T-helper 17 cell (primary cell): ENCODE measurements at regions not wholly inside any gene's neighbourhood (a gene's known extent, or its start where the extent isn't known, plus 50 kb on each side); places are given as distances from the start of the nearest gene placed in this dataset.
"Not testable (repeated sequence)": the region's sequence is repeated elsewhere in the genome, so short reads cannot be mapped to it uniquely, and the experiment has no call there.

ENCODE experiments used
- ATAC-seq: fragments of 150-1000 bp; cut with Tn5 transposase; 2 replicates; pipeline ENCODE4 v1.10.0; 2021; ENCODE audit warnings: mild to moderate bottlenecking, moderate library complexity
- DNase-seq, 3 donors: peaks; one replicate each; pipeline versions ENCODE4 v3.0.0 to v3.0.0-alpha.2; 2020 to 2021
- H3K9me3 ChIP-seq: one replicate; pipeline ENCODE4 v1.7.0; 2013; ENCODE audit warnings: low read length, mild to moderate bottlenecking; ENCODE audit not compliant: control insufficient read depth, poor library complexity, severe bottlenecking
- H3K27ac Mint-ChIP-seq: one replicate; pipeline ENCODE4 v1.8.0; 2022; ENCODE audit warnings: mild to moderate bottlenecking, moderate library complexity, mixed read lengths
- H3K27me3 Mint-ChIP-seq: one replicate; pipeline ENCODE4 v1.8.0; 2022; ENCODE audit warnings: mixed read lengths
- H3K36me3 Mint-ChIP-seq: one replicate; pipeline ENCODE4 v1.8.0; 2022; ENCODE audit warnings: low read depth, mixed read lengths
- H3K4me1 Mint-ChIP-seq: one replicate; pipeline ENCODE4 v1.8.0; 2022; ENCODE audit warnings: mild to moderate bottlenecking, mixed read lengths
- H3K4me3 Mint-ChIP-seq: one replicate; pipeline ENCODE4 v1.8.0; 2022; ENCODE audit warnings: mild to moderate bottlenecking, moderate library complexity, mixed read lengths

GRCh38 chr6:137307163-137307854 lies 88.1 kb upstream of the IFNGR1 start:
- Mint-ChIP-seq H3K36me3 (no peaks in the 10 kb centered on the region), H3K4me1 (peaks cover 11% of the 10 kb centered on the region), H3K27me3 (peaks cover 12% of the 10 kb centered on the region), H3K27ac (no peak overlapping the region), H3K4me3 (no peak overlapping the region)
- DNase-seq = no peak
- peak; percentile 40 for ATAC-seq
- no peaks in the 10 kb centered on the region for H3K9me3 ChIP-seq

GRCh38 chr6:137305691-137306090 lies 86.5 kb upstream of the IFNGR1 start:
- DNase-seq (no peak), ATAC-seq (no peak)
- H3K27me3 Mint-ChIP-seq = peaks cover 12% of the 10 kb centered on the region
- no peak overlapping the region for H3K27ac Mint-ChIP-seq
- peaks cover 11% of the 10 kb centered on the region for H3K4me1 Mint-ChIP-seq
- H3K36me3 Mint-ChIP-seq = no peaks in the 10 kb centered on the region
- H3K4me3 Mint-ChIP-seq = no peak overlapping the region
- no peaks in the 10 kb centered on the region for H3K9me3 ChIP-seq

- no peak for ATAC-seq
- H3K27me3 Mint-ChIP-seq = peaks cover 12% of the 10 kb centered on the region
- no peak overlapping the region for H3K27ac Mint-ChIP-seq
- no peak overlapping the region for H3K4me3 Mint-ChIP-seq
- DNase-seq = no peak
- H3K36me3 Mint-ChIP-seq = no peaks in the 10 kb centered on the region
- H3K4me1 Mint-ChIP-seq = peaks cover 4% of the 10 kb centered on the region
- H3K9me3 ChIP-seq = no peaks in the 10 kb centered on the region
Observed at GRCh38 chr6:137304020-137304780, 85.0 kb upstream of the IFNGR1 start.

- H3K4me3 Mint-ChIP-seq = no peak overlapping the region
- H3K4me1 Mint-ChIP-seq = no peaks in the 10 kb centered on the region
- DNase-seq = no peak
- no peaks in the 10 kb centered on the region for H3K36me3 Mint-ChIP-seq
- no peaks in the 10 kb centered on the region for H3K9me3 ChIP-seq
- peaks cover 12% of the 10 kb centered on the region for H3K27me3 Mint-ChIP-seq
- no peak for ATAC-seq
- no peak overlapping the region for H3K27ac Mint-ChIP-seq
Observed at GRCh38 chr6:137303441-137303840, 84.3 kb upstream of the IFNGR1 start.

GRCh38 chr6:137299681-137300080 lies 80.5 kb upstream of the IFNGR1 start:
- H3K9me3 ChIP-seq = no peaks in the 10 kb centered on the region
- no peak overlapping the region for H3K4me3 Mint-ChIP-seq
- no peak overlapping the region for H3K27ac Mint-ChIP-seq
- ATAC-seq (no peak), DNase-seq (no peak)
- H3K4me1 Mint-ChIP-seq = no peaks in the 10 kb centered on the region
- peaks cover 3% of the 10 kb centered on the region for H3K27me3 Mint-ChIP-seq
- H3K36me3 Mint-ChIP-seq = no peaks in the 10 kb centered on the region

GRCh38 chr6:137297887-137298286 lies 78.7 kb upstream of the IFNGR1 start:
- Mint-ChIP-seq H3K27ac (no peak overlapping the region), H3K27me3 (no peaks in the 10 kb centered on the region), H3K4me3 (no peak overlapping the region), H3K4me1 (no peaks in the 10 kb centered on the region), H3K36me3 (no peaks in the 10 kb centered on the region)
- H3K9me3 ChIP-seq = no peaks in the 10 kb centered on the region
- ATAC-seq (no peak), DNase-seq (no peak)

- not testable (repeated sequence) for H3K36me3 Mint-ChIP-seq, H3K4me3 Mint-ChIP-seq, H3K27me3 Mint-ChIP-seq, H3K9me3 ChIP-seq, ATAC-seq, DNase-seq, H3K27ac Mint-ChIP-seq
- peaks cover 10% of the 10 kb centered on the region for H3K4me1 Mint-ChIP-seq
Observed at GRCh38 chr6:137292326-137292725, 73.1 kb upstream of the IFNGR1 start.

GRCh38 chr6:137291441-137291840 lies 72.3 kb upstream of the IFNGR1 start:
- peak overlapping the region; percentile 31 for H3K4me3 Mint-ChIP-seq
- H3K4me1 Mint-ChIP-seq = peaks cover 10% of the 10 kb centered on the region
- ATAC-seq (peak; percentile 39), DNase-seq (no peak)
- H3K27ac Mint-ChIP-seq = peak overlapping the region; percentile 14
- no peaks in the 10 kb centered on the region for H3K27me3 Mint-ChIP-seq
- no peaks in the 10 kb centered on the region for H3K36me3 Mint-ChIP-seq
- no peaks in the 10 kb centered on the region for H3K9me3 ChIP-seq

- H3K4me1 Mint-ChIP-seq = peaks cover 10% of the 10 kb centered on the region
- H3K27ac Mint-ChIP-seq = peak overlapping the region; percentile 14
- peak overlapping the region; percentile 31 for H3K4me3 Mint-ChIP-seq
- DNase-seq (no peak), ATAC-seq (no peak)
- H3K27me3 Mint-ChIP-seq = no peaks in the 10 kb centered on the region
- H3K36me3 Mint-ChIP-seq = no peaks in the 10 kb centered on the region
- no peaks in the 10 kb centered on the region for H3K9me3 ChIP-seq
Observed at GRCh38 chr6:137290601-137291261, 71.5 kb upstream of the IFNGR1 start.

GRCh38 chr6:137286916-137287315 lies 67.7 kb upstream of the IFNGR1 start:
- Mint-ChIP-seq H3K36me3 (peaks cover 12% of the 10 kb centered on the region), H3K27ac (no peak overlapping the region), H3K27me3 (peaks cover 29% of the 10 kb centered on the region), H3K4me1 (peaks cover 23% of the 10 kb centered on the region), H3K4me3 (no peak overlapping the region)
- H3K9me3 ChIP-seq = no peaks in the 10 kb centered on the region
- ATAC-seq (no peak), DNase-seq (no peak)

- no peak for ATAC-seq
- Mint-ChIP-seq H3K27me3 (peaks cover 33% of the 10 kb centered on the region), H3K36me3 (peaks cover 12% of the 10 kb centered on the region), H3K27ac (no peak overlapping the region), H3K4me3 (no peak overlapping the region), H3K4me1 (peaks cover 21% of the 10 kb centered on the region)
- H3K9me3 ChIP-seq = no peaks in the 10 kb centered on the region
- no peak for DNase-seq
Observed at GRCh38 chr6:137286368-137286767, 67.2 kb upstream of the IFNGR1 start.

GRCh38 chr6:137284811-137285110 lies 65.6 kb upstream of the IFNGR1 start:
- no peak overlapping the region for H3K27ac Mint-ChIP-seq
- ATAC-seq (no peak), DNase-seq (no peak)
- H3K4me3 Mint-ChIP-seq = no peak overlapping the region
- peaks cover 15% of the 10 kb centered on the region for H3K36me3 Mint-ChIP-seq
- H3K4me1 Mint-ChIP-seq = peaks cover 19% of the 10 kb centered on the region
- peaks cover 42% of the 10 kb centered on the region for H3K27me3 Mint-ChIP-seq
- no peaks in the 10 kb centered on the region for H3K9me3 ChIP-seq

- no peak for DNase-seq
- H3K36me3 Mint-ChIP-seq = peaks cover 15% of the 10 kb centered on the region
- H3K9me3 ChIP-seq = no peaks in the 10 kb centered on the region
- no peak overlapping the region for H3K4me3 Mint-ChIP-seq
- H3K27me3 Mint-ChIP-seq = peaks cover 42% of the 10 kb centered on the region
- no peak overlapping the region for H3K27ac Mint-ChIP-seq
- ATAC-seq = no peak
- H3K4me1 Mint-ChIP-seq = peaks cover 19% of the 10 kb centered on the region
Observed at GRCh38 chr6:137283940-137284810, 65.0 kb upstream of the IFNGR1 start.
